Endothelial cell of umbilical vein (primary cell): ENCODE measurements at regions not wholly inside any gene's neighbourhood (a gene's known extent, or its start where the extent isn't known, plus 50 kb on each side); places are given as distances from the start of the nearest gene placed in this dataset.

Experiments used
- BruUV-seq: library from RNA; stranded (reverse); fragments of 400-500 nt; replicated peaks from 2 replicates; lab custom pipeline; 2021; lab: Mats Ljungman, UMichigan
- CTCF ChIA-PET: fragments of 300-600, 350-600 bp; sonication (Branson Sonifier 250); formaldehyde crosslinking; loops from one replicate; lab custom pipeline; 2021; ENCODE audit warnings: antibody characterized with exemption, inconsistent platforms; lab: Charles Lee
- POLR2A ChIA-PET: fragments of 300-600, 350-600 bp; sonication (Branson Sonifier 250); formaldehyde crosslinking; loops from one replicate; lab custom pipeline; 2021; ENCODE audit warnings: antibody characterized with exemption, inconsistent platforms; lab: Charles Lee
- DNase-seq: peaks from one replicate; pipeline ENCODE4 v3.0.0-alpha.2; 2011; ENCODE audit warnings: low read depth, low spot score
- FAIRE-seq: peaks from 2 replicates; lab custom pipeline; 2011; peaks lifted over from hg19 to GRCh38; lab: Jason Lieb, UNC
- H2AFZ ChIP-seq: 2 replicates; pipeline ENCODE4 v1.6.0; 2012; ENCODE audit warnings: low read depth, low read length, control low read depth, inconsistent platforms
- H3K27ac ChIP-seq: 2 replicates; pipeline ENCODE4 v1.5.1; 2011; ENCODE audit warnings: low read depth, mild to moderate bottlenecking, control low read depth, low read length, moderate library complexity; ENCODE audit not compliant: insufficient read depth
- H3K27me3 ChIP-seq, 2 experiments: 2 replicates each; pipeline versions ENCODE4 v1.6.0 to v1.6.1; 2011; ENCODE audit warnings: low read length in 2 of 2, mixed read lengths in 1 of 2; ENCODE audit not compliant: control insufficient read depth in 2 of 2, insufficient read depth in 2 of 2
- H3K36me3 ChIP-seq, 2 experiments: 2 replicates in 1 of 2; 3 replicates in 1 of 2; pipeline ENCODE4 v1.5.1; 2011; ENCODE audit warnings: low read length in 2 of 2, mild to moderate bottlenecking in 1 of 2, moderate library complexity in 1 of 2; ENCODE audit not compliant: control insufficient read depth in 2 of 2, insufficient read depth in 2 of 2; ENCODE audit errors: extremely low read depth in 1 of 2
- H3K4me1 ChIP-seq: 3 replicates; pipeline ENCODE4 v1.5.1; 2011; ENCODE audit warnings: mild to moderate bottlenecking, low read length; ENCODE audit not compliant: control insufficient read depth, insufficient read depth; ENCODE audit errors: extremely low read depth
- H3K4me2 ChIP-seq: 2 replicates; pipeline ENCODE4 v1.6.1; 2011; ENCODE audit warnings: low read length, control low read depth, mixed read lengths; ENCODE audit not compliant: insufficient read depth
- H3K4me3 ChIP-seq, 3 experiments: fragments of 200-600 bp in 1 of 3; sonication (generic), shearing (Covaris generic) in 1 of 3; replicated peaks in 1 of 3; 2 replicates each; pipeline ENCODE4 v1.5.1; 2011 to 2016; ENCODE audit warnings: control low read depth in 3 of 3, low read length in 3 of 3, mild to moderate bottlenecking in 2 of 3, inconsistent platforms in 1 of 3, low read depth in 1 of 3, moderate library complexity in 1 of 3; ENCODE audit not compliant: insufficient read depth in 1 of 3
- H3K79me2 ChIP-seq: 2 replicates; pipeline ENCODE4 v1.6.0; 2012; ENCODE audit warnings: low read length, inconsistent platforms; ENCODE audit not compliant: control insufficient read depth, insufficient read depth
- H3K9ac ChIP-seq: replicated peaks from 2 replicates; pipeline ENCODE3; 2011; ENCODE audit warnings: low read length, control low read depth; ENCODE audit not compliant: insufficient read depth; ENCODE audit errors: extremely low read depth
- H3K9me1 ChIP-seq: replicated peaks from 3 replicates; pipeline ENCODE4 v1.6.0; 2011; ENCODE audit warnings: mild to moderate bottlenecking, low read length; ENCODE audit not compliant: control insufficient read depth, insufficient read depth; ENCODE audit errors: extremely low read depth
- H3K9me3 ChIP-seq: replicated peaks from 2 replicates; pipeline ENCODE4 v1.5.1; 2012; ENCODE audit warnings: low read length, inconsistent platforms; ENCODE audit not compliant: control insufficient read depth, insufficient read depth
- H4K20me1 ChIP-seq: replicated peaks from 2 replicates; pipeline ENCODE3; 2011; ENCODE audit warnings: mild to moderate bottlenecking, low read length; ENCODE audit not compliant: control insufficient read depth, insufficient read depth; ENCODE audit errors: extremely low read depth
- CTCF ChIP-seq, 2 donors: IDR thresholded peaks; 1 replicate in 1 of 2; 2 replicates in 1 of 2; pipeline ENCODE4 v1.5.1; 2011; ENCODE audit warnings: low read length in 2 of 2, mild to moderate bottlenecking in 2 of 2, moderate library complexity in 2 of 2, control low read depth in 1 of 2, inconsistent platforms in 1 of 2, low read depth in 1 of 2; ENCODE audit not compliant: insufficient read depth in 1 of 2; ENCODE audit errors: extremely low read depth in 1 of 2
- EZH2 ChIP-seq: IDR thresholded peaks from 2 replicates; pipeline ENCODE4 v1.6.1; 2012; ENCODE audit warnings: borderline replicate concordance, low read depth, mild to moderate bottlenecking, moderate library complexity, low read length, inconsistent platforms; ENCODE audit not compliant: severe bottlenecking
- FOS ChIP-seq: IDR thresholded peaks from 2 replicates; pipeline ENCODE4 v1.6.1; 2011; ENCODE audit warnings: mild to moderate bottlenecking, low read length, moderate library complexity, borderline replicate concordance; ENCODE audit not compliant: insufficient read depth
- GATA2 ChIP-seq: IDR thresholded peaks from 2 replicates; pipeline ENCODE4 v1.7.0; 2011; ENCODE audit warnings: low read depth, mild to moderate bottlenecking, moderate library complexity, mixed read lengths, low read length; ENCODE audit not compliant: insufficient read length, insufficient read depth
- JUN ChIP-seq: IDR thresholded peaks from 2 replicates; pipeline ENCODE4 v1.6.1; 2011; ENCODE audit warnings: borderline replicate concordance, low read depth; ENCODE audit not compliant: insufficient read length, insufficient read depth
- MAX ChIP-seq: IDR thresholded peaks from 2 replicates; pipeline ENCODE4 v1.6.1; 2011; ENCODE audit not compliant: insufficient read depth, insufficient read length
- MYC ChIP-seq: IDR thresholded peaks from one replicate; pipeline ENCODE4 v1.6.1; 2011; ENCODE audit warnings: mild to moderate bottlenecking, low read depth, low read length
- POLR2A ChIP-seq: IDR thresholded peaks from 2 replicates; pipeline ENCODE4 v1.6.1; 2012; ENCODE audit warnings: low read depth, mild to moderate bottlenecking, control low read depth, low read length
- POLR2AphosphoS5 ChIP-seq: IDR thresholded peaks from 2 replicates; pipeline ENCODE4 v1.6.1; 2012; ENCODE audit warnings: low read depth, mild to moderate bottlenecking, control low read depth, low read length, moderate library complexity; ENCODE audit not compliant: insufficient read depth
- dilution Hi-C: fragments of 300-500 bp; cut with MboI; formaldehyde crosslinking; loops from one replicate; pipeline ENCODE4 v1.15.0; 2019; ENCODE audit warnings: low sequenced_read_pairs; ENCODE audit not compliant: extremely low pct_ligation_motif_present
- intact Hi-C: fragments of 100-400 bp; cut with micrococcal nuclease; formaldehyde crosslinking; loops from one replicate; pipeline ENCODE4 v1.10.0; 2022

GRCh38 chr17:54770836-54771235 is 129.8 kb upstream of the TOM1L1 start:
- DNase-seq (no peak), FAIRE-seq (no peak)
- intact Hi-C loops (no loop called here), dilution Hi-C loops (no loop called here)
- no peaks in the 10 kb centered on the region for H3K36me3 ChIP-seq
- no peaks in the 10 kb centered on the region for H3K27me3 ChIP-seq
- no peak overlapping the region for H3K9ac ChIP-seq
- no peak overlapping the region for H3K4me3 ChIP-seq
- no peaks in the 10 kb centered on the region for H3K9me3 ChIP-seq
- H3K79me2 ChIP-seq: no peaks in the 10 kb centered on the region
- TF ChIP-seq POLR2AphosphoS5 (no peak), JUN (no peak), MYC (no peak), GATA2 (no peak), FOS (no peak)
- CTCF ChIA-PET: interaction anchor here (0.9 kb wide), 1 partner anchor 8 kb away, joined by 3 read pairs; no protein-coding TSS in a partner anchor
- H4K20me1 ChIP-seq: no peaks in the 10 kb centered on the region
- no TSS peak for BruUV-seq
- H3K27ac ChIP-seq: no peak overlapping the region
- no peak overlapping the region for H3K4me2 ChIP-seq
- H3K9me1 ChIP-seq: no peaks in the 10 kb centered on the region
- POLR2A ChIA-PET: no interaction called here
- H2AFZ ChIP-seq: no peak overlapping the region
- H3K4me1 ChIP-seq: no peaks in the 10 kb centered on the region

GRCh38 chr17:54771409-54771915 is 129.2 kb upstream of the TOM1L1 start:
- POLR2A ChIA-PET: no interaction called here
- H3K9me3 ChIP-seq: no peaks in the 10 kb centered on the region
- dilution Hi-C loops: no loop called here
- H3K36me3 ChIP-seq: no peaks in the 10 kb centered on the region
- H4K20me1 ChIP-seq: no peaks in the 10 kb centered on the region
- no TSS peak for BruUV-seq
- H3K9ac ChIP-seq: no peak overlapping the region
- CTCF ChIA-PET: no interaction called here
- no peak overlapping the region for H3K4me2 ChIP-seq
- intact Hi-C loops: no loop called here
- H3K27me3 ChIP-seq: no peaks in the 10 kb centered on the region
- FAIRE-seq (no peak), DNase-seq (no peak)
- H2AFZ ChIP-seq: no peak overlapping the region
- H3K4me3 ChIP-seq: no peak overlapping the region
- H3K27ac ChIP-seq: no peak overlapping the region
- no peaks in the 10 kb centered on the region for H3K9me1 ChIP-seq
- H3K79me2 ChIP-seq: no peaks in the 10 kb centered on the region
- no peaks in the 10 kb centered on the region for H3K4me1 ChIP-seq
- no peak for TF ChIP-seq JUN
- no peak for TF ChIP-seq MAX
- TF ChIP-seq POLR2A: no peak
- no peak for TF ChIP-seq CTCF (IDR thresholded peaks at IDR 0.05; ENCODE audit: extremely low read depth in 1 of 2, insufficient read depth in 1 of 2, low read depth in 1 of 2, low read length in 2 of 2)
- TF ChIP-seq GATA2: no peak
- TF ChIP-seq POLR2AphosphoS5: no peak
- no peak for TF ChIP-seq MYC
- TF ChIP-seq EZH2: no peak
